WTC11 (cell line): ENCODE measurements at regions not wholly inside any gene's neighbourhood (a gene's known extent, or its start where the extent isn't known, plus 50 kb on each side); places are given as distances from the start of the nearest gene placed in this dataset.

ENCODE experiments used
- ATAC-seq: fragments of 200-7000 bp; cut with Tn5 transposase; 2 replicates; pipeline ENCODE4 v1.10.0; 2021; ENCODE audit warnings: mild to moderate bottlenecking, moderate library complexity
- CTCF ChIA-PET: fragments of 300-600 bp; sonication (Branson Sonifier 250); formaldehyde crosslinking; loops from one replicate; lab custom pipeline; 2021; ENCODE audit warnings: antibody characterized with exemption; lab: Charles Lee
- POLR2A ChIA-PET: fragments of 350-600 bp; sonication (Branson Sonifier 250); formaldehyde crosslinking; loops from one replicate; lab custom pipeline; 2021; ENCODE audit warnings: antibody characterized with exemption; lab: Charles Lee
- DNase-seq: peaks from one replicate; pipeline ENCODE4 v3.0.0; 2021; ENCODE audit warnings: low spot score
- H3K27ac Mint-ChIP-seq: 2 replicates; pipeline ENCODE4 v1.8.0; 2021; ENCODE audit warnings: mixed read lengths
- H3K27me3 Mint-ChIP-seq: 2 replicates; pipeline ENCODE4 v1.8.0; 2021; ENCODE audit warnings: low read depth, mild to moderate bottlenecking, moderate library complexity, mixed read lengths
- H3K36me3 Mint-ChIP-seq: 2 replicates; pipeline ENCODE4 v1.8.0; 2021; ENCODE audit warnings: mixed read lengths
- H3K4me1 Mint-ChIP-seq: 2 replicates; pipeline ENCODE4 v1.8.0; 2022; ENCODE audit warnings: mixed read lengths
- H3K4me3 Mint-ChIP-seq: 2 replicates; pipeline ENCODE4 v1.8.0; 2021; ENCODE audit warnings: mild to moderate bottlenecking, moderate library complexity, mixed read lengths
- H3K9me3 Mint-ChIP-seq: 2 replicates; pipeline ENCODE4 v1.8.0; 2021; ENCODE audit warnings: mixed read lengths
- AR ChIP-seq: fragments of 250-450 bp; sonication (Bioruptor Pico); IDR thresholded peaks from 2 replicates; pipeline ENCODE4 v1.9.0; 2021; ENCODE audit warnings: mild to moderate bottlenecking
- ARID4B ChIP-seq: sonication (generic); formaldehyde crosslinking; IDR thresholded peaks from 2 replicates; pipeline ENCODE4 v1.8.0; 2023; ENCODE audit warnings: missing genetic modification reagents, mild to moderate bottlenecking, borderline replicate concordance
- CDX4 ChIP-seq: fragments of 250-450 bp; sonication (Bioruptor Pico); IDR thresholded peaks from 2 replicates; pipeline ENCODE4 v1.9.0; 2021; ENCODE audit warnings: moderate library complexity, mild to moderate bottlenecking, inconsistent platforms, borderline replicate concordance
- CREM ChIP-seq: sonication (generic); formaldehyde crosslinking; IDR thresholded peaks from 2 replicates; pipeline ENCODE4 v1.8.1; 2022; ENCODE audit warnings: mild to moderate bottlenecking, missing genetic modification reagents, moderate library complexity
- CTCF ChIP-seq: fragments of 200-600 bp; IDR thresholded peaks from 2 replicates; pipeline ENCODE4 v1.8.0; 2022; ENCODE audit warnings: antibody characterized with exemption
- E2F5 ChIP-seq: sonication (generic); formaldehyde crosslinking; IDR thresholded peaks from 2 replicates; pipeline ENCODE4 v1.8.1; 2022; ENCODE audit warnings: mild to moderate bottlenecking, moderate library complexity, missing genetic modification reagents
- FOXJ3 ChIP-seq: sonication (generic); formaldehyde crosslinking; IDR thresholded peaks from 2 replicates; pipeline ENCODE4 v1.9.0; 2021; ENCODE audit warnings: missing genetic modification reagents, mild to moderate bottlenecking, borderline replicate concordance
- GRHL2 ChIP-seq: fragments of 250-450 bp; sonication (Bioruptor Pico); IDR thresholded peaks from 2 replicates; pipeline ENCODE4 v1.8.0; 2022; ENCODE audit warnings: mild to moderate bottlenecking, moderate library complexity; ENCODE audit not compliant: insufficient replicate concordance, severe bottlenecking
- IRF2 ChIP-seq: sonication (generic); formaldehyde crosslinking; IDR thresholded peaks from 2 replicates; pipeline ENCODE4 v1.8.0; 2022; ENCODE audit warnings: low read depth, missing genetic modification reagents, borderline replicate concordance
- NR1H2 ChIP-seq: sonication (generic); formaldehyde crosslinking; IDR thresholded peaks from 2 replicates; pipeline ENCODE4 v1.9.0; 2021; ENCODE audit warnings: mild to moderate bottlenecking, moderate library complexity, missing genetic modification reagents
- PRDM15 ChIP-seq: sonication (generic); formaldehyde crosslinking; IDR thresholded peaks from 2 replicates; pipeline ENCODE4 v1.8.0; 2022; ENCODE audit warnings: missing genetic modification reagents
- RORB ChIP-seq: fragments of 250-450 bp; sonication (Bioruptor Pico); IDR thresholded peaks from 2 replicates; pipeline ENCODE4 v1.9.0; 2021; ENCODE audit warnings: mild to moderate bottlenecking
- SMAD4 ChIP-seq: sonication (generic); formaldehyde crosslinking; IDR thresholded peaks from 2 replicates; pipeline ENCODE4 v1.8.0; 2022; ENCODE audit warnings: mild to moderate bottlenecking, missing genetic modification reagents
- SP1 ChIP-seq: sonication (generic); formaldehyde crosslinking; conservative IDR thresholded peaks from 2 replicates; pipeline ENCODE4 v1.8.1; 2022; ENCODE audit warnings: missing genetic modification reagents
- USF2 ChIP-seq: sonication (generic); formaldehyde crosslinking; IDR thresholded peaks from 2 replicates; pipeline ENCODE4 v1.8.1; 2023; ENCODE audit warnings: mild to moderate bottlenecking, missing genetic modification reagents, moderate library complexity
- ZMAT4 ChIP-seq: fragments of 250-450 bp; sonication (Bioruptor Pico); IDR thresholded peaks from 2 replicates; pipeline ENCODE4 v1.9.0; 2021; ENCODE audit warnings: mild to moderate bottlenecking
- ZNF232 ChIP-seq: sonication (generic); formaldehyde crosslinking; IDR thresholded peaks from 2 replicates; pipeline ENCODE4 v1.8.0; 2022; ENCODE audit warnings: mild to moderate bottlenecking, missing genetic modification reagents
- ZNF423 ChIP-seq: fragments of 250-450 bp; sonication (Bioruptor Pico); IDR thresholded peaks from 2 replicates; pipeline ENCODE4 v2.1.2; 2022; ENCODE audit warnings: mild to moderate bottlenecking, moderate library complexity
- ZSCAN18 ChIP-seq: fragments of 250-450 bp; sonication (Bioruptor Pico); IDR thresholded peaks from 2 replicates; pipeline ENCODE4 v2.1.2; 2022; ENCODE audit warnings: mild to moderate bottlenecking, moderate library complexity

- no peak for TF ChIP-seq PRDM15
- TF ChIP-seq NR1H2 (CRISPR knock-in tag), result no peak
- TF ChIP-seq GRHL2 (CRISPR knock-in tag), result no peak
Measured at GRCh38 chr10:9244864-9245263, 1190.4 kb downstream of the GATA3 start (continued).

- DNase-seq (no peak), ATAC-seq (no peak)
- POLR2A ChIA-PET, result no interaction called here
- Mint-ChIP-seq H3K4me3 (no peak overlapping the region), H3K4me1 (no peaks in the 10 kb centered on the region), H3K36me3 (no peaks in the 10 kb centered on the region), H3K27ac (no peak overlapping the region), H3K27me3 (no peaks in the 10 kb centered on the region), H3K9me3 (no peaks in the 10 kb centered on the region; the same call in 1 of the 2 replicates)
- CTCF ChIA-PET, result no interaction called here
- no peak for TF ChIP-seq CTCF
- no peak for TF ChIP-seq SP1
- TF ChIP-seq AR (CRISPR knock-in tag), result no peak
- TF ChIP-seq ZNF232 (CRISPR knock-in tag), result no peak
- TF ChIP-seq SMAD4, result no peak
- no peak for TF ChIP-seq ZNF423 (CRISPR knock-in tag)
- no peak for TF ChIP-seq ARID4B
- TF ChIP-seq ZMAT4, result no peak
- TF ChIP-seq E2F5 (CRISPR knock-in tag), result no peak
- no peak for TF ChIP-seq RORB
- TF ChIP-seq USF2 (CRISPR knock-in tag), result no peak
- TF ChIP-seq ZSCAN18 (CRISPR knock-in tag), result no peak
- no peak for TF ChIP-seq IRF2 (CRISPR knock-in tag)
- no peak for TF ChIP-seq CREM (CRISPR knock-in tag)
- TF ChIP-seq CDX4 (CRISPR knock-in tag), result no peak
- no peak for TF ChIP-seq FOXJ3
Measured at GRCh38 chr10:9253121-9253520, 1198.6 kb downstream of the GATA3 start.
